Urinary bladder (tissue), 3 donors: ENCODE measurements at regions not wholly inside any gene's neighbourhood (a gene's known extent, or its start where the extent isn't known, plus 50 kb on each side); places are given as distances from the start of the nearest gene placed in this dataset.

Experiments
- DNase-seq: peaks from one replicate; pipeline ENCODE4 v3.0.0-alpha.2; 2015; ENCODE audit errors: extremely low spot score
- H3K27ac ChIP-seq: one replicate; pipeline ENCODE4 v1.5.1; 2013; ENCODE audit warnings: low read depth, mild to moderate bottlenecking, moderate library complexity
- H3K36me3 ChIP-seq: one replicate; pipeline ENCODE4 v1.6.1; 2013; ENCODE audit warnings: mild to moderate bottlenecking, moderate library complexity; ENCODE audit not compliant: insufficient read depth
- H3K4me1 ChIP-seq: one replicate; pipeline ENCODE4 v1.6.1; 2013; ENCODE audit warnings: mild to moderate bottlenecking, moderate library complexity; ENCODE audit not compliant: insufficient read depth
- H3K4me3 ChIP-seq: one replicate; pipeline ENCODE4 v1.5.1; 2013; ENCODE audit warnings: low read depth, low read length
- WGBS: extraction: QIAGEN DNeasy Blood & Tissue Kit; methylation state at CpG from one replicate; pipeline ENCODE4 v1.1.7; 2013; 5-methylcytosine and 5-hydroxymethylcytosine counted together
- donor health status: healthy with polysubstance abuse.
- donor health status: healthy.

DNA sequence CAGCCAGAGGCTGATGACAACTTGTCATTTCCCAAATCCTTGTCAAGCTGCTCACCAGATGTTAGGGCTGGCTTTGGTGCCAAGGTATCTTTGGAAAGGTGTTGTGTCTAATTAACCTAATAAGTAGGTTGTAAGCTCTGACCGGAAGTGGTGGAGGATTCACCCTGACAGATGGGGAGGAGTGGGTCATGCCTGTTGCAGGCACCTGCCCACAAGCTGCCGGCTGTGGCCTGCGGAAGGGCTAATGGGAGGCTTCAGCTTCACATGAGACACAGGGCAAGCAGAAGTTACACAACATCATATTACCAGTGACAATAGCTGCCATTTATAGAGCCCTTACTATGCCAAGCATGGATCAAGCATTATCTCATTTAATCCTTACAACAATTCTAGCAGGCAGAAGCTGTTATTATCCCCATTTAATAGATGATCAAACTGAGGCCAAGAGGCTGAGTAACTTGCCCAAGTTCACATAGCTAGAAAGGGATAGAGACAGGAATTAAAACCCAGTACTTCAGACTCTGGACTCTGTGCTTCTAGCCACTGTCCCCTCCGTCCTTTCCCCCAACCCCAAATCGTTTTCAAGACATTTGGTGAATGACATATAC lies 63.1 kb upstream of the DUSP5 start:
- WGBS = 76% methylated on average over 5 of the region's 5 CpGs
- Histone ChIP-seq H3K4me1 (no peaks in the 10 kb centered on the region), H3K27ac (no peak overlapping the region), H3K4me3 (no peak overlapping the region), H3K36me3 (no peaks in the 10 kb centered on the region)
- DNase-seq = no peak

GRCh38 chr10:110436554-110437350 lies 61.0 kb upstream of the DUSP5 start:
- WGBS = 87% methylated on average over 9 of the region's 9 CpGs
- Histone ChIP-seq H3K36me3 (no peaks in the 10 kb centered on the region), H3K4me1 (no peaks in the 10 kb centered on the region), H3K27ac (no peak overlapping the region), H3K4me3 (no peak overlapping the region)
- no peak for DNase-seq

GRCh38 chr10:110437351-110437605 lies 60.4 kb upstream of the DUSP5 start:
- WGBS = 78% methylated on average over 3 of the region's 3 CpGs

GRCh38 chr10:110437761-110438341 lies 59.9 kb upstream of the DUSP5 start:
- Histone ChIP-seq H3K36me3 (no peaks in the 10 kb centered on the region), H3K4me1 (no peaks in the 10 kb centered on the region), H3K4me3 (no peak overlapping the region), H3K27ac (no peak overlapping the region)
- 86% methylated on average over 11 of the region's 11 CpGs for WGBS
- DNase-seq = no peak

More at GRCh38 chr10:110437351-110437605, 60.4 kb upstream of the DUSP5 start:
- no peak for DNase-seq
- no peak overlapping the region for H3K4me3 ChIP-seq
- H3K36me3 ChIP-seq = no peaks in the 10 kb centered on the region
- no peaks in the 10 kb centered on the region for H3K4me1 ChIP-seq
- H3K27ac ChIP-seq = no peak overlapping the region

- no peaks in the 10 kb centered on the region for H3K4me1 ChIP-seq
- 93% methylated on average over 4 of the region's 4 CpGs for WGBS
- H3K4me3 ChIP-seq = no peak overlapping the region
- H3K27ac ChIP-seq = no peak overlapping the region
- no peaks in the 10 kb centered on the region for H3K36me3 ChIP-seq
- no peak for DNase-seq
These were observed 55.0 kb upstream of the DUSP5 start for GRCh38 chr10:110442746-110443145.

GRCh38 chr10:110443239-110444003 lies 54.3 kb upstream of the DUSP5 start:
- Histone ChIP-seq H3K4me1 (no peaks in the 10 kb centered on the region), H3K4me3 (no peak overlapping the region), H3K27ac (no peak overlapping the region), H3K36me3 (no peaks in the 10 kb centered on the region)
- DNase-seq = no peak
- 88% methylated on average over 12 of the region's 12 CpGs for WGBS

- DNase-seq = no peak
- no peak overlapping the region for H3K4me3 ChIP-seq
- H3K27ac ChIP-seq = no peak overlapping the region
- no peaks in the 10 kb centered on the region for H3K4me1 ChIP-seq
- H3K36me3 ChIP-seq = no peaks in the 10 kb centered on the region
These were observed 53.7 kb upstream of the DUSP5 start for GRCh38 chr10:110444004-110444337.

DNA sequence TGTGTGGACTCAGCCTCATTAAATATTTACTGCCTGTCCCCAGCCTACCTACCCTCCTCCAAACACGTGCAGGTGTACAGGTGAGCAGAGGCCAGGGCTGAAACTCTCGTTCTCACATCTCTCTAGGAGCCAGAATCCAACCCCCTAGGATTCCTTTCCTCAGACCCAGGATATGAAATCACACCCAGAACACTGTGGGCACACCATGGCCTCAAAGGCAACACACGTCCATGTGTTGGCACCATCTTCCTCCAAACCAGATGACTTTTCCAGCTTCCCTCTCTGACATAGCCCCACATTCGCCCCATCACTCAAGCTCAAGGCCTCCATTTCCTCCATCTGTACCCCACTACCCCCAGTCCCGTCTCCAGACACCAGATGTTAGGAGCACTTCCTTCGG lies 51.8 kb upstream of the DUSP5 start:
- Histone ChIP-seq H3K27ac (no peak overlapping the region), H3K4me1 (no peaks in the 10 kb centered on the region), H3K4me3 (no peak overlapping the region), H3K36me3 (no peaks in the 10 kb centered on the region)
- no peak for DNase-seq
- WGBS = 89% methylated on average over 6 of the region's 6 CpGs

DNA sequence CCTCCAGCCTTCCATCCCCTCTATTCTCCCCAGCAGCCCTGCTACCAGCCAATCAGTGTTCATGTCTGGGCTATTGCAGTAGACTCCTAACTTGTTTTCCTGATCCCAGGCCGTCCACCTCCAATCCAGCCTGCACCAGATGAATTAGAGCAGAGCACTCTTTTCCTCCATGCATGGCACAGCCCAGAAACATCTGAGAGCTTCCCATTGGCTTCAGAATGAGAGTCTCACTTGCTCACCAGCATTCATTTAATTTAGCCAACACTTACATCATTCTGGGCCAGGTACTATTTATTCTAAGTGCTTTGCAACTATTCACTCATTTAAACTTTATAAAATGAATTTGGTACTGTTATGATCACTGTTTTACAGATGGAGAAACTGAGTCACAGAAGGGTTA lies 51.4 kb upstream of the DUSP5 start:
- no peaks in the 10 kb centered on the region for H3K36me3 ChIP-seq
- whole genome bisulfite sequencing = 81% methylated on average over 1 of the region's 1 CpG
- H3K27ac ChIP-seq = no peak overlapping the region
- DNase-seq = no peak
- no peaks in the 10 kb centered on the region for H3K4me1 ChIP-seq
- H3K4me3 ChIP-seq = no peak overlapping the region

- Histone ChIP-seq H3K4me3 (no peak overlapping the region), H3K4me1 (no peaks in the 10 kb centered on the region), H3K36me3 (no peaks in the 10 kb centered on the region), H3K27ac (no peak overlapping the region)
- 78% methylated on average over 6 of the region's 6 CpGs for WGBS
- DNase-seq = no peak
These were observed 50.6 kb upstream of the DUSP5 start for GRCh38 chr10:110446954-110447608.

- Histone ChIP-seq H3K4me3 (no peak overlapping the region), H3K36me3 (no peaks in the 10 kb centered on the region), H3K27ac (no peak overlapping the region), H3K4me1 (no peaks in the 10 kb centered on the region)
- no peak for DNase-seq
- WGBS = 99% methylated on average over 1 of the region's 1 CpG
These were observed 49.8 kb upstream of the DUSP5 start for GRCh38 chr10:110447886-110448285.
